Naive thymus-derived CD4-positive, alpha-beta T cell (primary cell): ENCODE measurements at regions not wholly inside any gene's neighbourhood (a gene's known extent, or its start where the extent isn't known, plus 50 kb on each side); places are given as distances from the start of the nearest gene placed in this dataset.

Experiments used
- ATAC-seq: fragments of 150-1000 bp; cut with Tn5 transposase; 2 replicates; pipeline ENCODE4 v1.10.0; 2021; ENCODE audit warnings: mild to moderate bottlenecking, moderate library complexity
- CTCF ChIA-PET: fragments of 350-600 bp; sonication (Branson Sonifier 250); formaldehyde crosslinking; loops from one replicate; lab custom pipeline; 2021; ENCODE audit warnings: antibody characterized with exemption; lab: Charles Lee
- POLR2A ChIA-PET: fragments of 350-600 bp; sonication (Branson Sonifier 250); formaldehyde crosslinking; loops from one replicate; lab custom pipeline; 2021; ENCODE audit warnings: antibody characterized with exemption, inconsistent platforms; lab: Charles Lee
- DNase-seq, 9 donors: peaks; one replicate each; pipeline versions ENCODE4 v3.0.0 to v3.0.0-alpha.2; 2020 to 2022; ENCODE audit warnings: mixed read lengths in 1 of 9
- H3K27ac ChIP-seq: one replicate; pipeline ENCODE4 v1.7.0; 2013; ENCODE audit warnings: mild to moderate bottlenecking, low read depth, low read length, moderate library complexity
- H3K27me3 ChIP-seq, 2 donors: one replicate each; pipeline ENCODE4 v1.7.0; 2013; ENCODE audit warnings: low read length in 2 of 2, mild to moderate bottlenecking in 2 of 2, moderate library complexity in 2 of 2; ENCODE audit not compliant: control insufficient read depth in 2 of 2, insufficient read depth in 2 of 2
- H3K36me3 ChIP-seq, 3 experiments: 1 replicate in 2 of 3; 2 replicates in 1 of 3; pipeline ENCODE4 v1.7.0; 2013; ENCODE audit warnings: low read length in 3 of 3, mild to moderate bottlenecking in 3 of 3, moderate library complexity in 1 of 3; ENCODE audit not compliant: insufficient read depth in 3 of 3, control insufficient read depth in 2 of 3
- H3K4me1 ChIP-seq, 2 donors: one replicate each; pipeline ENCODE4 v1.7.0; 2013; ENCODE audit warnings: low read length in 2 of 2, mild to moderate bottlenecking in 2 of 2, moderate library complexity in 1 of 2; ENCODE audit not compliant: control insufficient read depth in 2 of 2, insufficient read depth in 2 of 2
- H3K4me3 ChIP-seq: 2 replicates; pipeline ENCODE4 v1.7.0; 2013; ENCODE audit warnings: mild to moderate bottlenecking, low read length
- H3K9me3 ChIP-seq, 3 experiments: 1 replicate in 2 of 3; 2 replicates in 1 of 3; pipeline ENCODE4 v1.7.0; 2013; ENCODE audit warnings: low read length in 3 of 3; ENCODE audit not compliant: control insufficient read depth in 2 of 3
- H3K27ac Mint-ChIP-seq, 9 donors: one replicate each; pipeline ENCODE4 v1.8.0; 2020 to 2022; ENCODE audit warnings: mixed read lengths in 9 of 9, mild to moderate bottlenecking in 8 of 9, moderate library complexity in 5 of 9, inconsistent platforms in 2 of 9
- H3K27me3 Mint-ChIP-seq, 5 donors: one replicate each; pipeline ENCODE4 v1.8.0; 2021 to 2022; ENCODE audit warnings: mixed read lengths in 5 of 5, mild to moderate bottlenecking in 1 of 5
- H3K36me3 Mint-ChIP-seq, 5 donors: one replicate each; pipeline ENCODE4 v1.8.0; 2020 to 2022; ENCODE audit warnings: mixed read lengths in 5 of 5, mild to moderate bottlenecking in 3 of 5, inconsistent platforms in 1 of 5
- H3K4me1 Mint-ChIP-seq, 7 donors: one replicate each; pipeline ENCODE4 v1.8.0; 2020 to 2022; ENCODE audit warnings: mixed read lengths in 7 of 7, mild to moderate bottlenecking in 3 of 7, inconsistent platforms in 1 of 7
- H3K4me3 Mint-ChIP-seq, 10 donors: one replicate each; pipeline ENCODE4 v1.8.0; 2020 to 2022; ENCODE audit warnings: mild to moderate bottlenecking in 10 of 10, mixed read lengths in 10 of 10, moderate library complexity in 6 of 10, inconsistent platforms in 2 of 10
- H3K9me3 Mint-ChIP-seq, 11 donors: one replicate each; pipeline ENCODE4 v1.8.0; 2020 to 2022; ENCODE audit warnings: mixed read lengths in 11 of 11, mild to moderate bottlenecking in 4 of 11, inconsistent platforms in 1 of 11, moderate library complexity in 1 of 11
- intact Hi-C, 2 donors: fragments of 100-400 bp; cut with micrococcal nuclease; formaldehyde crosslinking; loops; one replicate each; pipeline ENCODE4 v1.15.1; 2023

- Mint-ChIP-seq H3K4me1 (no peaks in the 10 kb centered on the region), H3K9me3 (peaks cover 0 to 10% (median 0%) of the 10 kb centered on the region in 11 donors), H3K27ac (no peak overlapping the region), H3K36me3 (no peaks in the 10 kb centered on the region), H3K27me3 (no peaks in the 10 kb centered on the region), H3K4me3 (no peak overlapping the region)
- Histone ChIP-seq H3K9me3 (no peaks in the 10 kb centered on the region), H3K27me3 (no peaks in the 10 kb centered on the region), H3K27ac (no peak overlapping the region), H3K4me1 (no peaks in the 10 kb centered on the region), H3K4me3 (no peak overlapping the region), H3K36me3 (no peaks in the 10 kb centered on the region)
- POLR2A ChIA-PET, result no interaction called here
- CTCF ChIA-PET, result no interaction called here
- intact Hi-C loops, result no loop called here
- ATAC-seq, result no peak
- no peak for DNase-seq
Observed at GRCh38 chr13:107367258-107367657, 799.3 kb upstream of the ARGLU1 start.

DNA sequence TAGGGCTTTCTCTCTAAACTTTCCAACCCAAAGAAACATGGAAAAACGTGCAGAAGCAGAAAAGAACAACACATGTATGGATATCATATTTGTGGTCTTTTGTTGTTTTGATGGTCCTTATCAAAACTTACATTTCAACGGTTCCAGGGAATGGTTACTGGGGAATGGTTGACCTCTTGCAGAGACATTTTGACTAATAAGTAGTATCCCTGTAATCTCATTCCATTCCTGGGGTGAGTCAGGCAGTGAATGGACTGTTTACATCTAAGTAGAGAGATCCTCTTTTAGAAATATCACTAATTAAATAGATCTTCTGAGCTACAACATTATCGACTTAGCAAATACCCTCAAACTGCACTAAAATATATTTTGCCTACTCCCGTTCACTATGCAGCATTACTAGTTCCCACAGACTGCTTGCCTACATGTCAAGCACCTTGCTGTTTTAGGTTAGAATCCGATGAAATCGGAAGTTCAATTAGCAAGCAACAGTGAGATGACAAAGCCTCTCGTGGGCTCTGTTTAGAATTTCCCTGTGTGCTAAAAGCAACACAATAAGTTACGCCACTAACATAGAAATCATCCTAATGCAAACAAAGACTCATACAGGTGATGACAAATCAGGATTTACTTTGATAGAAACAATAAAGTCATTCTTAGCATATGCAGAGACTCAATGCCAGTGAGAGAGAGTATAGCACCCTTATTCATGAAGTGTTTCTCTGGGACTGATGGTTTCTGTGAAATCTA is 797.7 kb upstream of the ARGLU1 start:
- H3K27ac ChIP-seq, result no peak overlapping the region
- peaks cover 0 to 14% (median 1%) of the 10 kb centered on the region in 11 donors for H3K9me3 Mint-ChIP-seq
- H3K4me1 ChIP-seq, result no peaks in the 10 kb centered on the region
- intact Hi-C loops, result no loop called here
- no peak overlapping the region for H3K4me3 ChIP-seq
- no peak for DNase-seq
- ChIA-PET CTCF (no interaction called here), POLR2A (no interaction called here)
- no peaks in the 10 kb centered on the region for H3K4me1 Mint-ChIP-seq
- no peaks in the 10 kb centered on the region for H3K36me3 Mint-ChIP-seq
- H3K4me3 Mint-ChIP-seq, result no peak overlapping the region
- H3K9me3 ChIP-seq, result no peaks in the 10 kb centered on the region
- H3K27me3 ChIP-seq, result no peaks in the 10 kb centered on the region
- no peak for ATAC-seq
- no peak overlapping the region for H3K27ac Mint-ChIP-seq
- no peaks in the 10 kb centered on the region for H3K36me3 ChIP-seq
- no peaks in the 10 kb centered on the region for H3K27me3 Mint-ChIP-seq

GRCh38 chr13:107364658-107365057 is 796.7 kb upstream of the ARGLU1 start:
- intact Hi-C loops, result no loop called here
- Histone ChIP-seq H3K4me1 (no peaks in the 10 kb centered on the region), H3K36me3 (no peaks in the 10 kb centered on the region), H3K27me3 (no peaks in the 10 kb centered on the region), H3K4me3 (no peak overlapping the region), H3K27ac (no peak overlapping the region), H3K9me3 (no peaks in the 10 kb centered on the region)
- Mint-ChIP-seq H3K4me3 (no peak overlapping the region), H3K27ac (no peak overlapping the region), H3K9me3 (peaks cover 0 to 14% (median 1%) of the 10 kb centered on the region in 11 donors), H3K27me3 (no peaks in the 10 kb centered on the region), H3K36me3 (no peaks in the 10 kb centered on the region), H3K4me1 (no peaks in the 10 kb centered on the region)
- CTCF ChIA-PET, result no interaction called here
- POLR2A ChIA-PET, result no interaction called here
- ATAC-seq, result no peak
- no peak for DNase-seq

DNA sequence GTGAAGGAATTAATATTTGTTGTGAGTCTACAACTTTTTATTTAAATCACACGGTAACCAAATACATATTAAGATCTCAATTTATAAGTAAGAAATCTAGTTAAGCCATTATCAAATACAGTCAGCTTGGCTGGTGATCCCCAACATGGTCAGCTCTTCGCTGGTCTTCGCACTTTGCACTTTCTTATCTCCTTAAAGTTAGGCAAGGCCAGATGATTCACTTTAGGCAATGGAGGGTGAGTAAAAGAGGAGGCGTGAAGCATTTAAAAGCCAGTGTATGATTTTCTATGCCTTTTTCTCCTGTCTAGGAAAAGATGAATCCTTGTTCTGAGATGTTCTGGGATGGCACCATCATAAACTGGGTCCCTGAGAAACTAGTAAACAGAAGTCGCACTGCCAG is 793.7 kb upstream of the ARGLU1 start:
- ChIA-PET POLR2A (no interaction called here), CTCF (no interaction called here)
- Histone ChIP-seq H3K9me3 (no peaks in the 10 kb centered on the region), H3K4me3 (no peak overlapping the region), H3K4me1 (no peaks in the 10 kb centered on the region), H3K27ac (no peak overlapping the region), H3K36me3 (no peaks in the 10 kb centered on the region), H3K27me3 (no peaks in the 10 kb centered on the region)
- H3K4me3 Mint-ChIP-seq, result no peak overlapping the region
- H3K9me3 Mint-ChIP-seq, result peaks cover 0 to 15% (median 2%) of the 10 kb centered on the region in 11 donors
- DNase-seq (no peak), ATAC-seq (no peak)
- intact Hi-C loops, result no loop called here
- H3K27me3 Mint-ChIP-seq, result no peaks in the 10 kb centered on the region
- H3K4me1 Mint-ChIP-seq, result no peaks in the 10 kb centered on the region
- peaks cover 0 to 3% (median 0%) of the 10 kb centered on the region in 5 donors for H3K36me3 Mint-ChIP-seq
- H3K27ac Mint-ChIP-seq, result no peak overlapping the region

DNA sequence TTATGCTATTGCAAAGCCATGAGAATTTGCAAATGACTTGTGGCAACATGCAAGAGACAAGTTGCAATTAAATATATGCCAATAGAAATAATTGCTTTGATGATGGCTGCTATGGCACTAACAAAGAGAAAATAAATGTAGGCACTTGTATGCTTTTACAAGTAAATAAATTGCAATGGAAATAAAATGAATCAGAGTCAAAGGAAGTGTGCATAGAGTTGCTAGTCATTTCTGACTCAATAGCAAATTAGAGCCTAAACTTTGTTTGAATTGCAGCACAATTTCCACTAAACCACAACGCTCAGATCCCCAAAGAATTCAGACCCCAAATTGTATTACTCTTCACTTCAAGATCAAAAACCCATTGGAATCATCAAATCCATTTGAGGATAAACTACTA is 792.1 kb upstream of the ARGLU1 start:
- POLR2A ChIA-PET, result no interaction called here
- Histone ChIP-seq H3K27me3 (no peaks in the 10 kb centered on the region), H3K27ac (no peak overlapping the region), H3K4me1 (no peaks in the 10 kb centered on the region), H3K9me3 (no peaks in the 10 kb centered on the region), H3K4me3 (no peak overlapping the region), H3K36me3 (no peaks in the 10 kb centered on the region)
- DNase-seq (no peak), ATAC-seq (no peak)
- Mint-ChIP-seq H3K4me1 (no peaks in the 10 kb centered on the region), H3K4me3 (no peak overlapping the region), H3K27me3 (no peaks in the 10 kb centered on the region), H3K36me3 (peaks cover 0 to 3% (median 0%) of the 10 kb centered on the region in 5 donors), H3K27ac (no peak overlapping the region), H3K9me3 (peaks cover 0 to 16% (median 3%) of the 10 kb centered on the region in 11 donors)
- CTCF ChIA-PET, result no interaction called here
- intact Hi-C loops, result no loop called here

DNA sequence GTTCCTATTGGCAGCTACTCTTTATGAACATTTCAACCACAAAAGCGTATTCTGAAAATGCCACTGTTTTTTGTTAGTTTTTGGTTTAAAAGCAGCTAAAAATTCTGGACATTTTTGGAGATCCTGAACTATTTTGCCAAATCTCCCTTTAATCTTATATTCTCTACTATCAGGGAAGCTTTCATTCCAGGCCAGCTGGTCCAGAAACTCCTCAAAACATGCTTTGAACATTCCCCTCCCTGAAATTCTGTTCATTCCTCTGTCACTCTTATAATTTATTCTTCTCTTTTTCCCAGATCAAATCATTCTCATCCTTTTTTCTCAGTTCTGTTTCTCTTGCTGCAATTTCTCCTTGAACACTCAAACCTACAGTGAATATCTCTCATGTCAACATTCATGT is 790.9 kb upstream of the ARGLU1 start:
- Histone ChIP-seq H3K4me3 (no peak overlapping the region), H3K4me1 (no peaks in the 10 kb centered on the region), H3K27me3 (no peaks in the 10 kb centered on the region), H3K27ac (no peak overlapping the region), H3K36me3 (no peaks in the 10 kb centered on the region), H3K9me3 (no peaks in the 10 kb centered on the region)
- no peak overlapping the region for H3K27ac Mint-ChIP-seq
- H3K36me3 Mint-ChIP-seq, result peaks cover 0 to 3% (median 0%) of the 10 kb centered on the region in 5 donors
- H3K4me3 Mint-ChIP-seq, result no peak overlapping the region
- H3K27me3 Mint-ChIP-seq, result no peaks in the 10 kb centered on the region
- CTCF ChIA-PET, result no interaction called here
- ATAC-seq (no peak), DNase-seq (no peak)
- POLR2A ChIA-PET, result no interaction called here
- H3K4me1 Mint-ChIP-seq, result no peaks in the 10 kb centered on the region
- peaks cover 0 to 16% (median 4%) of the 10 kb centered on the region in 11 donors for H3K9me3 Mint-ChIP-seq
- intact Hi-C loops, result no loop called here

DNA sequence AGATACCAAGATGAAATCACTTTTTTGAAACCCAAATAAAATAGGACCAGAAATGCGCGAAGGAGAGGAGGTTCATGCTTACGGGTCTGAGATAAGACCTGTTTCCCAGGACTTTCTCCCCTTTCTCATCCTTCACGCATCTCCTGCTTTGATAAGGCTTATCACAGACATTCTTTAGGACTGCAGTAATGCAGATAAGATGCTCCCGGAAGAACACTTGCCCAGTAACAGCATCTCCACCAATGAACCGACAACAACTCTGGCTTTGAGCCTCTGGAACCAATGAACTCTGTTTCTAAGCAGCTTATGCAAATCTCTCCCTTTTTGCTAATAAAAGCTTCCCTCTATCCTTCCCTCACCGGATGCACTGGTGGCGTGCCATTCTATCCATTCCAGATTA is 783.4 kb upstream of the ARGLU1 start:
- no peaks in the 10 kb centered on the region for H3K27me3 ChIP-seq
- H3K27ac ChIP-seq, result no peak overlapping the region
- intact Hi-C loops, result no loop called here
- H3K4me1 ChIP-seq, result no peaks in the 10 kb centered on the region
- no peak overlapping the region for H3K27ac Mint-ChIP-seq
- no peaks in the 10 kb centered on the region for H3K4me1 Mint-ChIP-seq
- no peaks in the 10 kb centered on the region for H3K36me3 ChIP-seq
- H3K36me3 Mint-ChIP-seq, result no peaks in the 10 kb centered on the region
- no peaks in the 10 kb centered on the region for H3K9me3 ChIP-seq
- H3K4me3 Mint-ChIP-seq, result no peak overlapping the region
- no peak for ATAC-seq
- peaks cover 0 to 9% (median 3%) of the 10 kb centered on the region in 11 donors for H3K9me3 Mint-ChIP-seq
- ChIA-PET CTCF (no interaction called here), POLR2A (no interaction called here)
- DNase-seq, result no peak
- H3K27me3 Mint-ChIP-seq, result no peaks in the 10 kb centered on the region
- H3K4me3 ChIP-seq, result no peak overlapping the region
